NOMO-1 (cell line): ENCODE measurements at regions not wholly inside any gene's neighbourhood (a gene's known extent, or its start where the extent isn't known, plus 50 kb on each side); places are given as distances from the start of the nearest gene placed in this dataset.
A peak's percentile ranks its signal among the peaks of the same experiment; 100 is the strongest.

ENCODE experiments used
- DNase-seq, 2 experiments: peaks; one replicate each; lab custom pipeline; 2025; ENCODE audit not compliant: unreplicated experiment in 2 of 2; lab: John Stamatoyannopoulos, UW

DNA sequence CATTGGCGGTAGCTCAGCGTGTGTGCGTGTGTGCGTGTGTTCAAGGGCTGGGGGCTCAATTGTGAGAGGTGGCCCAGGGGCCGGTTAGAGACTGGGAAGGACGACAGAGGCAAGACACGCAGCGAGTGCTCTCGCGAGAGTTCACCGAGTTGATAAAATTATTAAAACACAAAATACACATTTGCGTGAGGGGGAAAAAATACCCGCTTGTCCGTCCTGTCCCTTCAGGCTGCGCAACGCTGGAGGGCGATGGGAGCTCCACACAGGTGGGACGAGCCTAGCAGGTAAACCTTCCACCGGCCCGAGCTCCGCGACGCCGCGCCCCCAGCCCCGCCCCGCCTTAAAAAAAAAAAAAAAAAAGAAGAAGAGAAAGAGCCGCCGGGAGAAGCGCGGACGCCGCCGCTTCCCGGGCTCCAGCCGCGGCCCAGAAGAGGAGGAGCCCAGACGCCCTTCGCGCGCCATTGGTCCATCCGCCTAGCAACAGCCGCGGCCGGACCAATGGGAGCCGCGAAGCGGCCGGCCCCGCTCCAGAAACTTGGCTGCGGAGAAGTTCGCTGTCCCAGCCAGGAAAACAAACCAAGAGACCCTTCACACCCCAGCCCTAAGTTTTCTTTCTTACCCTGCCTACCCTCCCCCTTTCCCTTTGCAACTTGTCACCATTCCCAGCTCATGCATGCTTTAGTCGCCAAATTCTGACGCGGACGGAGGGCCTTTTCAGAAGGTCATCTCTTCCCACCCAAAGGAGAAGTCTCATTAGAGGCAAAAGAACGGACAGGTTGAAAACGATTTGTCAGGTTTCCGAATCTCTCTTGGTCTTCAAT is 169.9 kb upstream of the MAF start:
- peak; percentile 68 to 78 for DNase-seq

DNA sequence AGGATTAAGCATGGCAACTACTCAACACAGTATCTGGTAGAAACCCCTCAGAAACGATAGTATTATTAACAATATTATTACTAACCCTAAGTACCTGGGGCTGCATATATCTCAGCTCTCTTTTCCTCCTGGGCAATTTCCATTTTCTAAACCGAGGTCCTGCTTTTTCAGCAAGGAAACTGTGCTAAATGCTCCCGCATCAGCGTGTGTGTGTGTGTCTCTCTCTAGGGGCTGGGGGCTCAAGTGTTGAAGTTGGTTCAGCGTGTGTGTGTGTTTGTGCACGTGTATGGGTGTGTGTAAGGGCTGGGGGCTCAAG is 169.3 kb upstream of the MAF start:
- no peak for DNase-seq

DNA sequence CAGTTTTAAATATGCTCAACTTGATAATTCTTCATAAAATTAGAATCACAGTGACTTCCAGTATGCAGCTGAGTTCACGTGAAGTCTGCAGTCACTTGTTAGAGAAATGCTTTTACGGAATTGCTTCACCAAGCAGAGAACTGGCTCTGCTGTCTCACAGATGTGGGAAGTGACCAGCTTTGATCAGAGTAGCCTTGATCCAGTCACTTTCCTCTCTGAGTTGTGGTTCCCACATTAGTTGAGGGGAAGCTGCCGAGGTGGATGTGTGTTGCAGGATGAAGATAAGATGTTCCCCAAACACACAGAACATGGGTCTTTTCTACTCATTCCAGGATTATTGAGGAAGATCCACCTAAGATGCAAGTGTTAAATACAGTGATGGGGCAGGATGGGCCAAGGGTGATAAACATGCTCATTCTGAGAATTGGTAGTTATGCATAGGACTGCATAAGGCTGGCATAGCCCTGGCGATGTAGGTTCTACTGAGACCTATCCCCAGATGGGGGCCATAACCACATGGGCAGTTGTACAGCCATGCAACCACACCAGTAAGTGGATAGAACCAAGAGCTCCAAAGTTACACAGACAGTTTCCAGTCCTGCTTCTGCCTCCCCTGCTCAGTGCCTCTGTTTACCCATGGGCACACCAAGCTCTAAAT is 168.9 kb upstream of the MAF start:
- no peak for DNase-seq

DNA sequence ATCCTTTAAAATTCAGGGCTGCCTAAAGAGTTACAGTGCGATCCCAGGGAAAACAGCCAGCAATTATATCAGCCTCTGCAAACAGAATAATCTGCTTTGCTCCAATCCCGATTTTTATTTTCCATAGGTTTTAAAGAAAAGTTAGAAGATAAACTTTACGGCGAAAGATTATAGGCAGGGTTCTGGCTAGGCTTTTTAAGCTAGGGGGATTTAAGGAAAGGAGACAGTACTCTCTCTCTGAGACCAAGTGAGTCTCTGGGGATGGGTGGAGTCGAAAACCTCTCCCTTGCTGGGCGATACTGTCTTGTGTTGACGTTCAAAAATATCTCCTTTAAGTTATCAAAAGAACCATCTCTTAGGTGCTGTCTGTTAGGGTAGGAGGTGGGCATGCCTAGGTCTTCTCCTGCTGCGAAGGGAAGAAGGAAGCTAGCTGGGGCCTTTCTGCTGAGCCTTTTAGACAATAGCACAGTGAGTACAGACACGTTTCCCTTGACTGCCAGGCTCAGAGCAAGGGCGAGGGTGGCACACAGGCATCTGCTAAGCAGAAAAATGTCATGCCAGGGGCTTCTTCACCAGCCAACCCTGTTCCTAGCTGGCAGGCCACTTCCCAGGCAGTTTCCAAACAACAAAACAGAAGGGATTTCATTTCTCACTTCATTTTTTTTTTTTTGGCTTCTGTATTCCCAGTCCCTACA is 167.9 kb upstream of the MAF start:
- DNase-seq, result no peak

DNA sequence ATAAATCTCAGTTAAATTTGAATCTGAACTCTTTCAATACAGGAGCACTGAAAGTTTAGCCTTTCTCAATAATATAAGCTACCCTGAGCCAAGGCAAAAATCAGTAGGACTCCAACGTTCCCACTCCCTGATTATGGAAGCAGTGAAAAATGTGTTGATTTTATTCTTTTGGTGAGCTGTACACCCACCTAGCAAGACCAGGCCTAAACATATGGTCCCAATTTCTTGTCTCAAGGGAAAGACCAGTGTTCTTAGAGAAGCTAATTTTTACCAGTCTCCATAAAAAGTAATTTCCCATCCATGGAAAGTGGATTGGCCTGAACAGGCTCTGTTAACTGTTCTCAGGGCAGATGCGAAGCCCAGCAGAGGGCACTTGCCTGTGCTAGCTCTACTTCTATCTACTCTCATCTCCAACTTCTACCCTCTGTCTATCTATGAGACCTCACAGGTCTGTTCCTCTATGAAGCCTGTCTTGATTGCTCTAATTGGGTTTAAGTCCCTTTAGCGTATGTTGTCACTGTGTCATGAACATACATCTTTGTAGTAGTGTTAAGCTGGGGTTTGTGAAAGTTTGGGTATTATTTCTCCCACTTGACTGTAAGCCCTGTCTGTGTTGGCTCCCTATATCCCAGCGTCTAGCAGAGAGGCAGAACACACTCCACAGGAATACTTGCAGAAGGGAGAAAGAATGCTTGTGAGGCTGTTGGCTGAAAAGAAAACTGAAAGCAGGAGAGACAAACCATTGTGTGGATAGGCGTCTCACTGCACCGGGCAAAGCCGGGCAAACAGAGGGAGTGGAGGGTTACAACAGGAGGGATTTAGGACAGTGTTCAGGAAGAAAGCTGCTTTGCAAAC is 167.1 kb upstream of the MAF start:
- no peak for DNase-seq

DNA sequence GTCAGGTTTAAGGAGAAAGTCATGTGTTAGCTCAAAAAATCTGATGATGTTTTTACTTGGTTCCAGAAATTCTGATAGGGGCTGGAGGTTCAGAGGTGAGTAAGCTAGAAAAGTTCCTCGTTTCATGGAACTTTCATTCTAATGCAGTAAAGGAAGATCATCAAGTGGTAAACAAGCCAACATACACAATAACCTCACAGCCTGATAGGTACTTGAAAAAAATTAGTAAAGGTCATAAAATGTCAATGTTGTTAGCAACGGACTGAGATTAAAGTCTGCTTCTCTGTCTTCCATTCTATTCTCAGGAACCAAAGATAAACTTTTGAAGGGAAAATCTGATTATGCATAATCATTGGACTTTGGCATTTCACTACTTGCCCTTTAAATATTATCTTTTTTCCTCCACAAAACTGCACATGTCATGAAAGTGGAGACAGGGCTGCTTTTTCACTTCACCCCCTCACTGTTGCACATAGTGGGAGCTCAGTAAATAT is 165.4 kb upstream of the MAF start:
- no peak for DNase-seq

DNA sequence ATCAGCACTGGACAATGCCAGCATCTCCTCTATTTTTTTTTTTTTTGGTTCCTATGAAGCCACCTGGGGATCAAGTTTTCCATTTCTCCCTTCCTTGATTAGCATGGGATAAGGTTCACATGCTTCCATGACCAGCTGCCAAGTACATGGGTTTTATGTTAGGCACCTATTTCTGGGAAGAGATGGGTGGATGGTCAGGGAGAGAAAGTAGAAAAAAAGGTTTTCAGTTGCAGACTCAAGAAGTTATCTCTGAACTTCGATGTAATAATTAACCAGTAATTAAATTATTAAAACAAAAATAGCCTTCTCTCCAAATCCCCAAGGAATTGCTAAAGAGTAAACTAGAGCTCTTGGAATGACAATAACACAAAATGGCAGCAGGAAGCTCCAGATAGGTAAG is 164.9 kb upstream of the MAF start:
- DNase-seq, result no peak

DNA sequence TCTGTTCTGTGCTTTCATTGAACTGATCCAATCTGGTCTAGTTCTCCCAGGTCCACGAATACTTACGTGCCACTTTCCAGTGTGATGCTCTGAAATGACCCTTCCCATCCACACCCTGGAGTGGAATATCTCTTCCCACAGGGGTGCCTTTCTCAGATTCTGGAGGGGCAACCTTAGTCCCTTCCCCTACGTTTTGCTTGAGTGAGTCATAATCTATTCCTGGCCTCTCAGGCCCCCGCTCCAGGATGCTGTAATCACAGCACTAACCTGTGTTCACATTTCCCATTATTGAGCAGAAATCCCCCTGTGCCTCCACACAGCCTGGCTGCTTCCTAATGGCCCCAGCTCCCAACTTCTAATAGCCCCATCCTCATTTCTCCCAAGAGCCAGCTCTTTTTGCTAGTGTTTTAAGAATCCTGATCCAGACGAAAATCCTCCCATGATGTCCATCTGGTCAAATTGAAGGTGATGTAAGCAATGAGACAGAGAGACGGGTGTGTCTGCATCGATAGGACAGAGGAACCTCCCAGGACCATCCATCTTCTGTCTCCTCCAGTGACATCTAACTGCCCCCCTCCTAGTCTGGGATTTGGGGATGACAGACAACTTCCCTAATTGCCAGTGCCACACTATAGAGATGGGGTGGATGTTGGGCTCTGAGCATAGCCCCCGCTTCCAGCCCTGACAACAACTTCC is 164.0 kb upstream of the MAF start:
- no peak for DNase-seq

DNA sequence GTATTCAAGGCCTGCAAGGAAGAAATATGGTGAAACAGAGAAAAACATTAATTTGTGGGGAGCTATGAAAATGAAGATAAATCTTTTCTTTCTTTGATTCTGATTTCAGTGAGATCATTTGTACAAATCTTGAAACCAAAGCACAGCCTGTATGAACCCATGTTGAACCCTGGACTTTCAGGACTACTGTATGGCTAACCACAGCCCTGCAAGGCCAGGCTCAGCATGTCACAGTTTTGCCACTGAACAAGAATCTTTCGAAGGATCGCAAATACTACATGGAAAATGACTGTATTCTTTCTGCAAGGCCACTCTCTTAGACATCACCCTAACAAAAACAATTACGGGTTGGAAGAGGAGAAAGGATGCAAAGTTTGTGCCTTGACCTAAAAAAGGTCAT is 161.7 kb upstream of the MAF start:
- DNase-seq, result no peak

DNA sequence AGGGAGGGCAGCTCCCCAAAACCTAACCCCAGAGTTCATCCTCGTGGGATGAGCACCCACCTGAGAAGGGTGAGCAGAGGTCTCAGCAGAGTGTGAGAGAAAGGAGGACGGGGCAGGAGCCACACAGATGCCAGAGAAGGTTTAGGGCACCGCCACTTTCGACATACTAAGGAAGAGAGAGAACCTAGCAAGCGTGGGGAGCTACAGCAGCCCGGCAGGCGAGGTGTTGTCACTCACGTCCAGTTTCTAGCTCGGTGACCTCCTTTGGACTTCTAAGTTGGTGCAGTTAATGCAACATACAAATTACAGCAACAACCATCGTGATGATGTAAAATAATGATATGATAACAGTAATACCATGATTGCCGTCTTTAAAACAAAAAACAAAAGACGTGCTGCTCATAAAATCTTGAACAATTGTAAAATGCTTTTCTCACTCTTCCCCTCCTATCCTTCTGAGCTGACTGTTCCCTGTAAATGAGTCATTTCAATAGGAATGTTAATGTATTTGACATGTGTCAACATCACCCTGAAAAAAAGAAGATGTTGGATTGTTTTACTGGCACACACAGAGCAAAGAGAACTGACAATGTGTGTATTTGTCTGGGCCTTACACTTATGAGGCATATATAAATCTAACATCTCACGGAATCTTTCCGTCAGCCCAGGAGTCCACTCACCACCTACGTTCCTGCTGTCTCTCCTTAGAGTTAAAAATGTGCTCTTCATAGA is 158.2 kb upstream of the MAF start:
- no peak for DNase-seq

DNA sequence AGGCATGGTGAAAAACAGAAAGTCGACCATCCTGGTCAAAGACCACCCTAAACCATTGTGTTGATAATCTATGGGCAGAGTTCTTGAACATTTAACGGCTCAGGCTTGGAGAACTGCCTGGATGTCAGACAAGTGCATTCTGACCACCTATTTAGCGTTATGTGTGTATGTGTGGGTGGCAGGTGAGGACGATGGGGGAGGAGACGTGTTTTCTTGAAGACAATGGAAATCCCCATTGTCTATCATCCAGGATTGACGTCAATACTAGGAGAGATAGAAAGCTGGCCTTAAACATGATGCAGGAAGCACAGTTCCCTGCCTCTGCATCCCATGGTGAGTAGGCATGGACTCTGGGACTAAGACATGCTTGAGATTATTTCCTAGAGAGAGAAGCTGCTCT is 157.4 kb upstream of the MAF start:
- DNase-seq, result no peak

DNA sequence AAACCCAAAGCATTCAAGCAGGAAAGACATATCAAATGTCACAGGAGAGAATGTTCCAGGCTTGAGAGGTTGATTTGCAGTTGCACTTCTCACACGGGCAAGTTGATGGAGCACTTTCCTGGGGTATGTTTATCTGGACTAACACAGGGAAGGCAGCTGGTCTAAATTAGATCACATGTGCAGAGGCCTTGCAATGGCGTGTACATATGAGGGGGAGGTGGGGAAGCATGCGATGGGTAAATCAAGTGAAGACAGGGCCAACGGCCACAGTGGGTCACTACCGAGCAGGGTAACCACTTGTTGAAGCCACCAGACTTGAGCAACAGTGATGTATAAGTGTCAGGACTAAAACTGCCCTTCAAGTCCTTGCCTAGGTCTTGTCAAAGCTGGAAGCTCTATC is 156.6 kb upstream of the MAF start:
- no peak for DNase-seq

DNA sequence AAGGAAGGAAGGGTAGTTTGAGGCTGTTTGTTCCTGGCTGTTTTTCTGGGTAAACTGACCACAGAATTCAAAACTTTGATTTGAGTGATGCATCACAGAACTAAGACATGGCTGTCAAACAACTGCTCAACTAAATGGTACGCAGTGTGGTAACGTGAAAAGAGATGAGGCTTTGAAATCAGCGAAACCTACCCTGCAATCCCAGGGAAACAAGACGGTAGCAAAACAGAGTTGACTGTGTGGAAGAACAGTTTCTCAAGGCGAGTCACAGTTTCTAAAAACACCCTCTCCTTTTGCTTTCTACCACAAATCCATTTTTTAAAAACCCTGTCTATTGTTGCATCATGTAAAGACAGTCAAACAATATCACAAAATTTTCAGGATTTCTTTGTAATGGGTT is 156.0 kb upstream of the MAF start:
- no peak for DNase-seq

DNA sequence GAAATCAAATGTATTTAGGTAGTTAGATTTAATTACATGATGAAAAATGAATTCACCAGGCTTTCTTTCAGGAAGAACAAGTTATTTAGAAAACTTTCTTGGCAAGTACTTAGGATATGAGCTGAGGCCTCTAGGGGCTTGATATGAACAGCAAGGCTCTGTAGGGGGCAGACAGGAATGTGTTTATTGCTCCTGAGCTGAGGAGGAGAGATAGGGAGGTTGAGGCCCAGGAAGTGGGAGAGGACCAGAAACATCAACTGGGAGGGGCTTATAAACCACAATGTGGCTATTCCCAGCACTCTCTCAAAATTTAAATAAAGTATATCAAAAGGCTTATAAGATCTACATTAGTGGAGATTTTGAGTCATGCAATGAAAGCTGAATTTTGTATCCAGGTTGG is 154.0 kb upstream of the MAF start:
- DNase-seq, result no peak

DNA sequence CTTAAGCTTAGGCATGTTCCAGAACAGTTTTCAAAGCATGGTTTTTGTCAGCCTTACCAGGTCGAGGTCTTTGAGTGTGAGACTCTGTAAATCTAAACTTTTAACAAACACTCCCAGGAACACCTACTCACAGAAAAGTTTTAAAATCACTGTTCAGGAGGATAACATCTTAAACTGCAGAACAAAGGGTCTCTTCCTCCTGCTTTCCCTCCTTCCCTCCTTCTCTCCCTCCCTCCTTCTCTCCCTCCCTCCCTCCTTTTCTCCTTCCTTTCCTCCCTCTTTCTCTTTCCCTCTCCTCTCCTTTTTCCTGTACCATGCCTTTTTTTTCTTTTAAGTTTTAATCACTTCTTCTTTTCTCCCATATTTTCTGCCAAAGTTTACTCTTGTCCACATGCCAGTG is 153.5 kb upstream of the MAF start:
- no peak for DNase-seq

DNA sequence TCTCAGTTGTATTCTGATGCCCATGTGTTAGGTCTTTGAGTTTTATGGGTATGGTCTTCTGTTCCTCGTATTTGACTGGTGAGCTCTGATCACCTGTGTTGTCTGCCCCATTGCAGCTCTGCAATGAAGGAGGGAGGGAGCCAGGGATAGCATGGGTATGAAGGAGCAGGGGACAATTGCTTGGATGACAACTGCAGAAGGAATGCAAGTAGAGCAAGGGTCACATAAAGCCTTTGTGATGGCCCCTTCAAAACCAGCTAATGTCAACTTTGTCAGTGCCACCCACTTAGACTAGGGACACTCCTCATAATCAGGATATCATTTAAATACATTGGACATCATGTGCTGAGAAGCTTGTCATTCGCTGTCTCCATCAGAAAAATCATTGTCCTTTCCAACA is 152.7 kb upstream of the MAF start:
- no peak for DNase-seq

DNA sequence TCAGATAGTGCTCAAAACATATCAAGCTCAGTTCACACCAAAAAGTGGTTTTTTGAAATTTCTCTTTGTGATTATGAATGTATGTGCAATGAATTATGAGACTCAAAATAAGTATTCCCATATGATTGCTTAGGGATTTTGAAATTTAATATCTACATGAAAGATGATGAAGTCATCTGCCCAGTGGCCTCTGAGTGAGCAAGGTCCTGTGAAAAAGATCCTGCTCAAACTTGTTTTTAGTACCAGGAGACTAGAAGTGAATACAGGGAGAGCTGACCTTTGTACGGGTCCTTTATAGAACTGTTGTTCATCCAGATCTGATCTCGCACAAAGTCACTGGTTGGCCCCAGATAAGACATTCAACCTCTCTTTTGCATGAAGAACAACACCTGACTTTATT is 151.9 kb upstream of the MAF start:
- no peak for DNase-seq

DNA sequence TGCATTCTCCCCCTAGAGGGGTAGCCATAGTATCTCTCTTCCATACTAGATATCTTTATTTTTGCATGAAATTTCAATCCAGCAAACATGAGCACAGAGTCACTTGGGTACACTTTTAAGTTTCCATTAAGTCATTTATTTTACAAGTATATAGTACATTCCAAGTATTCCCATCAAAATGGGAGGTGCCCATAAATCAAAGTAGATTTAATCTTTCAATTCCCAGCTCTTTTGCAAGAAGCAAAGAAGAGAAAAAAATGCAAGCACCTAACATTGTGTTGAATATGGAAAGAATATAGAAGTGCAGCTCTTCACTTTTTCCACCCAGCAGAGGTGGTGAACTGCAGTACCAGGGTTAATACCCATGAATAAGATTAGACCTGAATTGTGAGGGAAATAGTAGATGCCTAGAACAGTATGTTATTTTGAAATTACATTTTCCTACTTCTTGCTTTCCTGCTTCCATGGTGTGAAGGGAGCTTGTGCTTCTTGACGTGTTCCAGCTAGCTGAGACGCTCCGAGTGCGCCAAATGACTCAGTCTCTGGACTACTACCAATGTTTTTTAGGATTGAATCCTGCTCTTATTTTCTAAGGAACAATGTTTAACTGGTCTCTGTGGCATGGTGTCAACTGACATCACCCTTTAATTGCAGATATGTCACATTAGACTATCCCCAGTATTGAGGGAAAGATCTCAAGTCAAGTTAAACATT is 151.1 kb upstream of the MAF start:
- DNase-seq, result no peak

DNA sequence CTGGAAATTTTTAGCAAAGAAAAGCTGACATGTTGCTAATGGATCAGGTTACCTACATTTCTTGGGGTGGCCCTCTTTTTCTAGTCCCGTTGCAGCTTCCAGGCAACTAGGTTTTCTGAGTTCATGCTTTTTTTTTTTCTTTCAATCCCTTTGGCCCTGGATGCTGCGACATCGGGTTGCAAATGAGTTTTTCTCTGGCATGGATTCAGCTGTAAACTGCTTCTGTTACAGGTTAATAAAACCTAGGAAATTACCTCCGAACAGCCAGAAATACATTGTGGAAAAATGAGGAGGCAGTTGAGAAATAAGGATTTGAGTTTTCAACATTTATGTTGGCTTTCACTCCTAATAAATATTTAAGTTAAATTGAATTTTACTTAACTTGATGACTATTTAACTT is 149.8 kb upstream of the MAF start:
- no peak for DNase-seq
